Nucleus accumbens (tissue), 56 donors: ENCODE measurements at regions not wholly inside any gene's neighbourhood (a gene's known extent, or its start where the extent isn't known, plus 50 kb on each side); places are given as distances from the start of the nearest gene placed in this dataset.
A peak's percentile ranks its signal among the peaks of the same experiment; 100 is the strongest.

Experiments used
- DNase-seq, 56 donors: peaks; one replicate each; lab custom pipeline; 2025; lab: John Stamatoyannopoulos, UW

DNA sequence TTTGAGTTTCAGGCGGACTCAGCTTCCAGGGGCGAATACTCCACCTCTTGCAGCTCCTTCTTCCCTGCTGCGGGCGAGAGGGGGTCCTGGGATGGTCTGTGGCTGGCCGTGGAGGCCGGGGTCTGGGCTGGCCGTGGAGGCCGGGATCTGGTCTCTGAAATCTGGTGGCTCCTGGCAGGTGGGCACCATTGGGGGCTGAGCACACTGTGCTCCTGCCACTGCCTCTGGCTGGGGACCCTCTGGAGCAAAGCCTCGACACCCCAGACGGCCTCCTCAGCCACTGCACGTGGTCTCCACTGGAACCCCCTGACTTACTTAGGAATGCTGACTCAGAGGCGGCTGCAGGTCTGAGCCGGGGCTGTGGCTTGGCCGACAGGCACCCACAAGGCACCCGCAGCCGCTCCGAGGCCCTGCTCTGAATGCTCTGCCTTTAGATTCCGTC, 100.1 kb upstream of the ALKAL2 start:
- no peak for DNase-seq

DNA sequence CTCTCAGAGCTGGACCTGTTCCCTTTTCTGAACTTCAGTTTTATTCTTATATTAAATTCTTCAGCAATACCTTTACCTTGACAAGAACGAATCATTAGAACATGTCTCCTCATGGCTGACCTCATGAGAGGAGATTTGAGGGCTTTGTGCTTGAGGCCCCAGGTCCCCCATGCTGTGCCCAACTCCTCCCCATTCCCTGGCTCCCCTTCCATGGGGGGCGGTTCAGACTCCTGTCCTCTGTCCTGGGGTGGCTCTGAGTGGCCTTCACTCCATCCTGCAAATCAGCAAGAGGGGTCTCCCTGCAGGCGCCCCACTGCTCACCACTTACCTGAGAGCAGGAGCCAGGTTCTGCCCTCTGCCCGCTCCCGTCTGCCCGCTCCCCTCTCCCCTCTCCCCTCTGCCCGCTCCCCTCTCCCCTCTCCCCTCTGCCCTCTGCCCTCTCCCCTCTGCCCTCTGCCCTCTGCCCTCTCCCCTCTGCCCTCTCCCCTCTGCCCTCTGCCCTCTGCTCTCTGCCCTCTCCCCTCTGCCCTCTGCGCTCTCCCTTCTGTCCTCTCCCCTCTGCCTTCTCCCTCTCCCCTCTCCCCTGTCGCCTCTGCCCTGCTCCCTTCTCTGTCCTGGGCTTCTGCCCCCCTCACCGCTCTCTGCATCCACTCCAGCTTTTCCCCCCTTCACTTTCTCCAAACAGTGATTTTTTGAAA, 98.7 kb upstream of the ALKAL2 start:
- DNase-seq = no peak

DNA sequence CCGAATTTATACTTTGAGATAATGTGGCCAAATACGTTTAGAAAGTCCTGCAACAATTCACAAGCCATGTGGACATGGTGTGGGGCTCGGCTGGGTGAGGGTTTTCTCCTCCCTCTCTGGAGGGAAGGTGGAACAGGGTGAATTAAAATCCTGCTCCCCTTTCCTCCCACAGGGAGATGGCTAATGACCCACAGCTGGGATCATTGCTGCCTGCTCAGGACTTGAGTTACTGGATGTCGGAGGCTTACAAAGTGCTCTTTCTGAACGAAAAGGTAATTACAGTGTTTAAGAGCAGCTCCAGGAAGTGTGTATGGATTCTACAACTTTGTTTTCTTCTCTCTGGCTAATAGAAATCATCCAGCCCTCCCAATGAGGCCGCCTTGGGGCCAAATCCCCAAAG, 97.9 kb upstream of the ALKAL2 start:
- DNase-seq = no peak

DNA sequence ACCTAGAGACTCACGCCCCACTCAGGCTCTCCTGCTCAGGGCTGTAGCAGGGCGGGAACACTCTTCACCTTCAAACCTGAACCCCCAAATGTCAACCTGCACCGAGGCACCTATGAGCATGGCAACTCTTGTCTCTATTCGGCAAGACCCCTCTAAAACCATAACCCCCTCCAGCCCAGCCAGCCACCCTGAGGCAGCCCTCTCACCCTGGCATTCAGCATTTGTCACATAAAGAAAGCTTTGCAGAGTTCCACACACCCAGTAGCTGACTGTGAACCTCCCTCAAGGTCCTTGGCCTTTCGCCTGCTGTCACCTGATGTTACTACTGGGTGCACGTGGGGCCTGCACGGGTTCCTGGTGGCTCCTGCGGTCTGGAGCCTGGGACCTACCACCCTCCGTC, 97.2 kb upstream of the ALKAL2 start:
- no peak for DNase-seq

DNA sequence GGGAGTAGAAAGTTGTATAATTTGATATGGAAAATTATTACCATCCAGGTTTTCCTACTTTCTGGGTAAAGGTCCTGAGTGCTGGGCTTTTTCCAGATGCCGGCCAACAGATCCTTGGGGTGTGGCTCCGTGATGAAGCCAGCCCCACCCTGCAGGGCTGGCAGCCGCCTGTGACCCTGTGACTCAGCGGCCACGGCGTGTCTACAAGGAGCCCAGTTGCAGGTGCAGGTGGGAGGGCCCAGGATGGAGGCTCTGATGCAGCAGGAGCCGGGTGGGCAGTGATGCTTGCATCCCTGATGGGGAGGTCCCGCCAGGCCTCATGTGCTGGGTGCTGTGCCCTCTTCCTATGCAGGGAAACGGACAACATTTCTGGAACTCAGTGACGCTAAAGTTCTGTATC, 96.0 kb upstream of the ALKAL2 start:
- no peak for DNase-seq

DNA sequence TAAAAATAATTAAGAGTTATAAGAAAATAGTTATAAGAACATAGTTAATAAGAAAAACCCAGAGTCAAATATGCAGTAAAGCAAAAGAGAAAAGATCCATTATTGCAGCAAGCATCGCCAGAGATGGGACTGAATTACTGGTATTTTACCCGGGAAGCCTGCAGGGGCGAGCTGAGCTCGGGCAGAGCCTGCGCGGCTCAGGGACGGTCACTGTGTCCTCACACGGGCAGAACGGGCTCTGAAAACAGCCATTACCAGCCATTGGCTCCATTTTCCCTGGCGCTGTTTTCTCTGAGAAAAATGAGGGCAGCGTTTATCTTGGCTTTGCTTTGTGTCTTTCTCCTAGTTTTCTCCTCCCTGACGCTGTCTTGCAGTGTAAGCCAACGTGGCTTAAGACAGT, 95.3 kb upstream of the ALKAL2 start:
- peak in 39 of 56 donors; percentile 3 to 71 (median 33) for DNase-seq

DNA sequence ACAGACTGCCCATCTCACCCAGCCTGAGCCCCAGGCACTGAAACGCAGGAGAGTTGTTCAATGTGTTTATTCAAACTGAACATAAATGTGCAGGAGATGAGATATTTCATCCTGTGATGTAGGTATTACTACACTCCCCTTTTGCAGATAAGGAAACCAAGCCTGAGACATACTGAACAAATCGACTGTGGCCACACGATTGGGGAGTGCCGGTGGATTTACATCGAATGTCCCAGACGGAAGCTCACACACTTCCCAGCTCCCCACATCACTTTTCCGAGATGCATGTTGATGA, 94.8 kb upstream of the ALKAL2 start:
- no peak for DNase-seq

DNA sequence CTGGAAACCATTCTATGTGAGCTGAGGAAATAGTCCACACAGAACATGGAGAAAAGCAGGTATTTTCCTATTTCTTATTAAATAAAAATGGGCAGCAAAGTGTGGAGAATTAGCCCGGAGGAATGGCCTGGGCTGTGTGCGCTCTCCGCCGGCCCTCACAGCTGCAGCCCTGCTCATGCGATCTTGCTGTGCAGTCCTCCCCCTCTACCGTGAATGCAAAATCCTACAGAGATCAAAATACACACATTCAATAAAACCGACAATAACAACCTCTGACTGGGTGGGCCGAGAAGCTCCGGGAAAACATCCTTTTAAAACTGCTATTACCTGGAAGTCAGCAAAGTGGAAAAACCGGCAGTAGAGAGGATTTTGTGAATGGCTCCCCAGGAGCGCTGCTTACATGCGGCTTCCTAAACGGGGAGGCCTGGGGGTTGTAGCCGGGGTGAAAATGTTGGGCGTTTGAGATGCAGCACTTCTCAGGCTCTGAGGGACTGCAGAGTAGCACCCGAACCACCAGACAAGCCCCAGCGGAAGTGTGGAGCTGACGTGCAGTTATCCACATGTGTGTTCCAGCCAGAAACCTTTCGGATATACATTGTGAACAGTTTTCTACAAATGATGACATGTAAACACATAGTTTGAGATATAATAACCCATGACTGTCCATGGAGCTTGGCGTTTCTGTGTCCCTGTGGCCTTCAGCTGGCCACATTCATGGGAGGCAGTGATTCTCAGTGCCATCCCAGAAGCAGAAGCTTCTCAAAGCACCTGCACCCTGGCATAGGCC, 94.2 kb upstream of the ALKAL2 start:
- no peak for DNase-seq

DNA sequence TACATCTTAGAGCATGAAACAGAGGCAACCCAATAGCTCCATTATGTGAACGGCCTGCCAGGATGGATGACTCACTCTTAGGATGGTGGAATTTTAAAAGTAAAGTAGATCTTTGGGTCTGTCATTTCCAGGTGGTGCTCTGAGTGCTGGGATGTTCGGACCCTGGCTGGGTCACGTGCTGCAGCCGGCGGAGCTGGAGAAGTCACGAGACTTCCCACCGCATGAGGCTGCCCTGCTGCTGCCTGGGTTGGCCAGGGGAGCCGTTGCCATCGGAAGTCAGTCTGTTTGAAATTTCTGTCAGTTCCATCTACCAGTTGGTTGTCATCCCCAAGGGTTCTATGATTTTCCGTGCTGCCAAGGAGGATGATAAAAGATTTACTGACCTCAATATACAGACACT, 93.3 kb upstream of the ALKAL2 start:
- no peak for DNase-seq

DNA sequence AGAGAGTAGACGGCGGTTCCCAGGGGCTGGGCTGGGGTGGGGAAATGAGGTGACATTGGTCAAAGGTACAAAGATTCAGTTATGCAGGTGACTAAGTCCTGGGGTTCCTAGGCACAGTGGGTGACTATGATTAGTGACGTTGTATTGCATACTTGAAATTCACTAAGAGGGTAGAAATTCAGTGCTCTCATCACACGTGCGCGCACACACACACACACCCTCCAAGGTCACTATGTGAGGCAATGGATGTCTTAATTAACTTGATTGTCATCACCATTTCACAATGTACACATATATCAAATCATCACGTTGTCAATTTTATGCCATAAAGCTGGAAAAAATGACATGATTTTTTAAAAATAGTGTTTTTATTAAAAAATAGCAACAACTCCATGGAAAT, 92.9 kb upstream of the ALKAL2 start:
- no peak for DNase-seq

DNA sequence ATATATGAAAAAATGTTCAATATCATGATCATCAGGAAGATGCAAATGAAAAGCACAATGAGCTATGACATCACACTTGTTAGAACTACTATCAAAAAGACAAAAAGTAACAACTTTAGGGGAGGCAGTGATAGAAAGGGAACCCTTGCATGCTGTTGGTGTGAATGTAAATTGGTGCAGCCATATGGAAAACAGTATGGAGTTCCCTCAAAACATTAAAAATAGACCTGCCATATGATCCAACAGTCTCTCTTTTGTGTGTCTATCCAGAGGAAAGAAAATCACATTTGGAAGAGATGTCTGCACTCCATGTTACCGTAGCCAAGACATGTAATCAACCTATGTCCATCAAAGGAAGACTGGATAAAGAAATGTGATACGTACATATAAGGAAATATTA, 92.3 kb upstream of the ALKAL2 start:
- no peak for DNase-seq

DNA sequence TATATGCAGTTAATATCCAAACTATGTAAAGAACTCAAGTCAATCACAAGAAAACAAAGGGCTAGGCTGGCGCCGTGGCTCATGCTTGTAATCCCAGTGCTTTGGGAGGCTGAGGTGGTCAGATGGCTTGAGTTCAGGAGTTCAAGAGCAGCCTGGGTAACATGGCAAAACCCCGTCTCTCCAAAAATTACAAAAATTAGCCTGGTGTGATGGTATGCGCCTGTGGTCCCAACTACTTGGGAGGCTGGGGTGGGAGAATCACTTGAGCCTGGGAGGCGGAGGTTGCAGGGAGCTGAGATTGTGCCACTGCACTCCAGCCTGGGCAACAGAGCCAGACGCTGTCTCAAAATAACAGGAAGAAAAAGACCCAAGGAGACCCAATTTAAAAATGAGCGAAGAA, 91.9 kb upstream of the ALKAL2 start:
- no peak for DNase-seq

DNA sequence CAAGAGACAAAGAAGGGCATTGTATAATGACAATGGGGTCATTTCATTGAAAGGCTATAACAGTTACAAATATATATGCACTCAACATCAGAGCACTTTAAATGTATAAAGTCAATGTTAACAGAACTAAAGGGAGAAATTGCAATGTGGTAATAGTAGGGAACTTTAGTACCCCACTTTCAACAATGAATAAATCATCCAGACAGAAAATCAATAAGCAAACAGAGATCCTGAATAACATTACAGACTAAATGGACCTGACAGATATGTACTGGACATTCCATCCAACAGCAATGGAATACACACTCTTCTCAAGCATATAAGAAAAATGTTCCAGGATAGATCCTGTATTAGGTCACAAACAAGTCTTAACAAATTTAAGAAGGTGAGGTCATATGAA, 90.5 kb upstream of the ALKAL2 start:
- no peak for DNase-seq

DNA sequence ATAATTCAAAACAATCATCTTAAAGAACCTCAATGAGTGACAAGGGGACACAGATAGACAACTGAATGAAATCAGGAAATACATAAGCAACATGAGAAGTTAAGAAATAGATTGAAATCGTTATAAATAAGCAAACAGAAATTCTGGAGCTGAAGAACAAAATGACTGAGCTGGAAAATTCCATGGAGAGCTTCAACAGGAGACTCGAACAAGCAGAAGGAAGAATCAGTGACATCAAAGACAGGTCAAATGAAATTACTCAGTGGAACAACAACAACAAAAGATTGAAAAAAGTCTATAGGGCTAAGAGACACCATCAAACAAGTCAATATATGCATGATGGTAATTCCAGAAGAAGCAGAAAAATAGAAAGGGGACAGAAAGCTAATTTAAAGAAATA, 89.5 kb upstream of the ALKAL2 start:
- no peak for DNase-seq

DNA sequence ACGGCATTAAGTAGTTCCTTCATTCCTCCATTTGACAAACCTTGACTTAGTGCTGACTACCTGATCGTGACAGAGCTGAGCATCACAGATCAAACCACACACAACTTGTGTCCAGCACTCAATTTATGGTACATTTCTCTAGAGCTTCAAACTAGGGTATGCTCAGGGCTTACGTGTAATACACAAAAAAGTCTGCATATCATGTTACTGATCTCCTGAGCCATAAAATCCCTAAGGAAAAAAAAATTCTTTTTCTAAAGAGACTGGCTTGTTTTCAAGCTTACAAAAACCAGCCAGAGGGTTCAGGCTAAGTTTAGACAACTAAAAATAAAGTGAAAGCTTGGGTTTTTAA, 88.0 kb upstream of the ALKAL2 start:
- no peak for DNase-seq

DNA sequence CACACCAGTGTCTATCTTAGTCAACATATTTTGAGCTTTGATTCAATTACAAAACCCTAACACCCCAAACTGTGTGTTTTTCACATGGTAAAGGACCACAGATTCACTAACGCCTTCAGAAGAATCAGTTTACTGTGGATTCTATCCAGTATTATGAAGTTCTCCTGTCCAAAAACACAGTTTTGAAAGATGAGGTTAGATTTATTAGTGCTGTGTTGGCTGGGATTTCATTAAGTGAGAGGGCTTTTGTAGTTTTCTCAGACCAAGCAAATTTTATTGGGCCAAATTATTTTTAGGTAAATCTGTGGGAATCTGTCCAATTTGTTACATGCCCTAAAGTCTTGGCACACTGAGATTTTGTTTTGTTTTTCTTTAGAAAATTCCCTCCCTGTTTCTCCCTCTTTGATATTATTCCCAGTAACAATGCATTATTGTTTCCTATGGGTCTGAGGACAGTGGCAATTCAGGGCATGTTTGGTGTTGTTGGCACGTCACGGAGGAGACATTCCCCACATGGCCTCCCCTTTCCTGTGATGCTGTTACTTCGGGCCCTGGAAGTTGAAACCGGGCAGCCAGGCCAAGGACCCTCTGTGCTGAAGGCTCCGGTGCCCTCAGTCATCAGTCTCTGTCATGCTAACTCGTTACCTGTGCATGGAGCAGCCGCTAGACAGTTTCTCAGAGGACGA, 87.5 kb upstream of the ALKAL2 start:
- DNase-seq = peak in 20 of 56 donors; percentile 2 to 37 (median 22)

DNA sequence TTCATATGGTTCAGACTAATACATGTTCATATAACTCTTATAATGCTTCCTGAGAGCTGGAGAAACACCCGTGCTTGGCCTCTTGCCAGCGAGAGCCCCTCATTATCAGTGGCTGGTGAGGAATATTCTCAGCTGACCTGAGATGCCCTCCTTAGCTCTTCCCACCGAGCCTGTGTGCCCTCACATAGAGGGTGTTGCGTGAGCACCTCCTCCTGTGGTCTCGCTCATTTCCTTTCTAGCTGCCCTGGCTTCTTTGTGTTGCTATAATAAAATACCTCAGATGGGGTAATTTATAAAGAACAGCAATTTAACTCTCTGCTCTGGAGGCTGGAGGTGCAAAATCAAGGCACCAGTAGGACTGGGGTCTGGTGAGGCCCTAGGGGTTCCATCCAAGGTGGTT, 80.5 kb upstream of the ALKAL2 start:
- DNase-seq = no peak

DNA sequence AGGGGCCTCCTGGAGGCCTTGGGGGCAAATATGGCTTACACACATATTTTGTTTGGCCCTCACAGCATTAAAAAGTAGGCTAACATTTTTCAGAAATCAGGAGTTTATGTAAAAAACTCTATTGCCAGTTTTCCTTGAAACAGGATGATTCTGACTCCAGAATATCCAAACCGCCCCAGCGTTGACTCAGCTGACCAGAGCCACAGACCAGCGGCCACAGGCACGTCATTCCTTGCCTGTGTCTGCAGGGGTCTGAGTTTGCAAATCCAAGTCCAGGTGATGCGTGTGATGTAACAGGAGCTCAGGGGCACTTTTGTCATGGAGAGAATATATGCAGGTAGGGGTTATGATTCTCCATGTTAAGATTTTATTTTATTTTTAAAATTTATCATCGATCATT, 79.4 kb upstream of the ALKAL2 start:
- DNase-seq = no peak

DNA sequence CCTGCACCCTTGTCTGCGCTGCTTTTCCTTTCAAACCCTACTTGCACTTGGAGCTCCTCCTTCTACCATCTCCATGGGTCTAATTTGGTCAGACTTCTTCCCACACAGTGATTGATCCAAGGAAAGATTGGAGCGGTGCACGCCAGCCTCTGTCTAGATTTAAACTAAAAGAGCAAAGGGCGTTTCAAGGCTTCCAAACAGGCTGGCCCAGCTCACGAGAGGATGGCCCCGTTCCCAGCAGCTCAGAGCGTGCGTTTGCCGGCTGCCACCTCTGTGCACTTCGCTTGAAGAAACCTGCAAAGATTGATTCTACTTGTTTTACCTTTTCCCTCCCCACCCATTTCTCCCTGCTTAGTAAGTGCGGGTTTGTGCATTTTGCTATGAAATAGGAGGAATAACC, 78.8 kb upstream of the ALKAL2 start:
- no peak for DNase-seq

DNA sequence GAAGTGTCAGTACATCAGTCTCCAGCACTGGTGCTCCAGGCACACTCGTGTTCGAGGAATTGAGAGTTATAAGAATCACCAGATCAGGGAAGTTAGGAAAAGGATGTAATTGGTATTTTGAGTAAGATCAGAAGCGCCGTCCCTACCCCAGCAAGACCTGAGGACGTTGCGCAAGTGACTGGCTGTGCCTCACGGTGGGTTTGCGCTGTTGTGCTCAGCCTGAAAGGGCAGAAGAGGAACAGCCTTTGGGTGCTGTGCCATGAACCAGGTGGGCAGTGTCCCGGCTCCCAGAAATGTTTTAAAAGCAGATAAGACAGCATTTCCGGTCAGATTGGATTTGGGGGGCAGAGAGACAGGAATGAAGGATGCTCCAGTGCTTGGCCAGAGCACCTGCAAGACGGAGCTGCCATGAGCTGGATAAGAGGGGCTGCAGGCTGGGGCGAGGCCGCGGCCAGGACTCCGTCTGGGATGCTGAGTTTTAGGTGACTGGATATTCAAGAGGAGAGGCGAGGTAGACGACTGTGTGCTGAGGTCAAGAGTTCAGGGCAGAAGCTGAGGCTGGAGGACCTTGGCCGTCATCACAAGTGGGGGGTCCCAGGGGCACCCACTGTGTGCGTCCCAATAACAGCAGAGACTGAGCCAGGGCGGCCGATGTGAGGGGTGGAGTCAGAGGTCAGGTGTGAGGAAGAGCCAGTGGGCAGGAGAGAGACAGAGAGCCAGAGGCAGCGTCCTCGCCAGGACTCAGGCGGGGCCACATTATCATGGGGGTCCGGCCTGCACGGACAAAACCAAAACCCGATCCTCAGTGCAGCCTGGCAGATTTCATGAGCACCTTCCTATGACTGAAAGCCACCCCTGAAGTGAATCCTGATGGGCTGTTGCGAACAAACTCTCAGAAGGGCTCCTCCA, 77.7 kb upstream of the ALKAL2 start:
- no peak for DNase-seq
